ENCODE measurements at regions not wholly inside any gene's neighbourhood (a gene's known extent, or its start where the extent isn't known, plus 50 kb on each side); places are given as distances from the start of the nearest gene placed in this dataset.

GRCh38 chr2:125642032-125642431 is 1013.9 kb upstream of the GYPC start:
- Histone ChIP-seq H3K9ac (ENCODE audit: low read depth, low read length) (no peak overlapping the region), H2BK20ac (ENCODE audit: low read depth, low read length) (no peak overlapping the region), H2BK120ac (ENCODE audit: low read depth, low read length) (no peak overlapping the region), H4K8ac (ENCODE audit: low read depth in 2 of 2, low read length in 2 of 2) (no peak overlapping the region), H3K9me1 (ENCODE audit: insufficient read depth, low read length) (no peaks in the 10 kb centered on the region), H3K4me3 (ENCODE audit: insufficient read depth, low read depth, low read length) (no peak overlapping the region), H3K14ac (replicated peaks; ENCODE audit: low read depth, low read length) (no peak overlapping the region), H3K79me1 (ENCODE audit: low read depth in 1 of 2, low read length in 2 of 2) (no peaks in the 10 kb centered on the region), H3K23ac (ENCODE audit: low read depth, low read length) (no peak overlapping the region), H2AK5ac (ENCODE audit: low read depth, low read length) (no peak overlapping the region), H3K4me2 (ENCODE audit: low read depth, low read length) (no peak overlapping the region), H4K91ac (ENCODE audit: insufficient read depth, low read depth, low read length) (no peak overlapping the region), H3K27ac (ENCODE audit: insufficient read depth, low read length) (no peak overlapping the region), H3K18ac (ENCODE audit: low read depth, low read length) (no peak overlapping the region), H2AK9ac (replicated peaks; ENCODE audit: low read depth, low read length, poor library complexity) (no peak overlapping the region), H3K27me3 (ENCODE audit: control insufficient read depth, insufficient read depth, low read length) (no peaks in the 10 kb centered on the region), H2BK15ac (ENCODE audit: low read depth, low read length) (no peak overlapping the region), H3K4me1 (ENCODE audit: control insufficient read depth, insufficient read depth, low read length) (no peaks in the 10 kb centered on the region), H3K9me3 (ENCODE audit: control insufficient read depth, insufficient read depth, low read length) (peaks cover 10% of the 10 kb centered on the region), H4K20me1 (ENCODE audit: insufficient read depth, low read length) (no peaks in the 10 kb centered on the region), H3K36me3 (ENCODE audit: control insufficient read depth, insufficient read depth, low read length) (no peaks in the 10 kb centered on the region), H3K4ac (ENCODE audit: low read depth, low read length) (no peak overlapping the region), H2AFZ (replicated peaks; ENCODE audit: low read length, poor library complexity) (no peak overlapping the region), H2BK5ac (ENCODE audit: low read depth, low read length, poor library complexity, severe bottlenecking) (no peak overlapping the region), H3K56ac (ENCODE audit: extremely low read depth, insufficient read depth, low read length) (no peak overlapping the region), H4K5ac (ENCODE audit: low read depth, low read length) (no peak overlapping the region)
- no CpG with 5 or more reads among the region's 2 CpGs for WGBS, 2 experiments (ENCODE audit: extremely low coverage in 2 of 2, insufficient read length in 1 of 2)
- DNase-seq (no peak), ATAC-seq (ENCODE audit: low read depth) (no peak)
- intact Hi-C loops (cut with micrococcal nuclease) (no loop called here), dilution Hi-C loops (cut with HindIII; ENCODE audit: low sequenced_read_pairs, unreplicated experiment) (no loop called here), in situ Hi-C loops (cut with MboI; ENCODE audit: low sequenced_read_pairs) (no loop called here)
- ChIA-PET POLR2A (ENCODE audit: unreplicated experiment) (no interaction called here), CTCF (interaction anchor here (0.6 kb wide), 1 partner anchor 19 kb away, joined by 3 read pairs; no protein-coding TSS in a partner anchor)
- TF ChIP-seq MXI1 (IDR thresholded peaks at IDR 0.05; ENCODE audit: borderline replicate concordance, low read depth, low read length) = no peak
- BruUV-seq (replicated peaks) = no TSS peak

All from IMR-90 (cell line).